GM21619 (cell line): ENCODE measurements at regions not wholly inside any gene's neighbourhood (a gene's known extent, or its start where the extent isn't known, plus 50 kb on each side); places are given as distances from the start of the nearest gene placed in this dataset.
"Not testable (repeated sequence)": the region's sequence is repeated elsewhere in the genome, so short reads cannot be mapped to it uniquely, and the experiment has no call there.

ENCODE experiments used
- ATAC-seq: cut with Tn5 transposase; IDR thresholded peaks from one replicate; pipeline ENCODE4 v1.9.1; 2021; ENCODE audit not compliant: unreplicated experiment

GRCh38 chr2:61632276-61633169 lies 94.4 kb upstream of the XPO1 start:
- ATAC-seq = no peak

- ATAC-seq = no peak
Observed at GRCh38 chr2:61631321-61631720, 93.2 kb upstream of the XPO1 start.

GRCh38 chr2:61626827-61627226 lies 88.7 kb upstream of the XPO1 start:
- ATAC-seq = no peak

GRCh38 chr2:61623747-61624146 lies 85.6 kb upstream of the XPO1 start:
- ATAC-seq = no peak

- ATAC-seq = no peak
Observed at GRCh38 chr2:61620244-61621159, 82.3 kb upstream of the XPO1 start.

- no peak for ATAC-seq
Observed at GRCh38 chr2:61619561-61619960, 81.4 kb upstream of the XPO1 start.

GRCh38 chr2:61617610-61618009 lies 79.5 kb upstream of the XPO1 start:
- ATAC-seq = no peak

GRCh38 chr2:61605245-61605644 lies 67.1 kb upstream of the XPO1 start:
- no peak for ATAC-seq

- no peak for ATAC-seq
Observed at GRCh38 chr2:61604433-61604832, 66.3 kb upstream of the XPO1 start.

GRCh38 chr2:61598515-61599156 lies 60.5 kb upstream of the XPO1 start:
- not testable (repeated sequence) for ATAC-seq

- no peak for ATAC-seq
Observed at GRCh38 chr2:61597300-61598289, 59.4 kb upstream of the XPO1 start.

GRCh38 chr2:61594201-61594600 lies 56.0 kb upstream of the XPO1 start:
- ATAC-seq = not testable (repeated sequence)

- ATAC-seq = not testable (repeated sequence)
Observed at GRCh38 chr2:61593648-61594047, 55.5 kb upstream of the XPO1 start.

GRCh38 chr2:61590214-61590613 lies 52.1 kb upstream of the XPO1 start:
- no peak for ATAC-seq

GRCh38 chr2:61588566-61588965 lies 50.4 kb upstream of the XPO1 start:
- no peak for ATAC-seq
